Common myeloid progenitor, CD34-positive (primary cell): ENCODE measurements at regions not wholly inside any gene's neighbourhood (a gene's known extent, or its start where the extent isn't known, plus 50 kb on each side); places are given as distances from the start of the nearest gene placed in this dataset.
"Not testable (repeated sequence)": the region's sequence is repeated elsewhere in the genome, so short reads cannot be mapped to it uniquely, and the experiment has no call there.

Experiments used
- CTCF ChIA-PET: fragments of 350-600 bp; sonication (Branson Sonifier 250); formaldehyde crosslinking; loops from one replicate; lab custom pipeline; 2021; ENCODE audit warnings: antibody characterized with exemption; lab: Charles Lee
- POLR2A ChIA-PET: fragments of 350-600 bp; sonication (Branson Sonifier 250); formaldehyde crosslinking; loops from one replicate; lab custom pipeline; 2021; ENCODE audit warnings: antibody characterized with exemption; lab: Charles Lee
- DNase-seq, 3 donors: peaks; one replicate each; pipeline versions ENCODE4 v3.0.0 to v3.0.0-alpha.2; 2013
- H3K27ac ChIP-seq, 2 experiments: 1 replicate in 1 of 2; 2 replicates in 1 of 2; pipeline ENCODE4 v1.7.0; 2013; ENCODE audit warnings: inconsistent platforms in 2 of 2, low read length in 2 of 2, mild to moderate bottlenecking in 2 of 2, low read depth in 1 of 2, moderate library complexity in 1 of 2; ENCODE audit not compliant: severe bottlenecking in 2 of 2, insufficient read depth in 1 of 2, poor library complexity in 1 of 2
- H3K27me3 ChIP-seq, 5 experiments: replicated peaks in 2 of 5; 1 replicate in 3 of 5; 2 replicates in 2 of 5; pipeline versions ENCODE4 v1.6.1 to v1.7.0; 2013; ENCODE audit warnings: low read length in 4 of 5, mild to moderate bottlenecking in 2 of 5, moderate library complexity in 2 of 5, inconsistent platforms in 1 of 5; ENCODE audit not compliant: insufficient read depth in 5 of 5, control insufficient read depth in 4 of 5
- H3K36me3 ChIP-seq, 4 experiments: 1 replicate in 2 of 4; 2 replicates in 2 of 4; pipeline versions ENCODE4 v1.6.1 to v1.7.0; 2013; ENCODE audit warnings: low read length in 3 of 4, control low read depth in 1 of 4, mild to moderate bottlenecking in 1 of 4; ENCODE audit not compliant: control insufficient read depth in 4 of 4, insufficient read depth in 4 of 4
- H3K4me1 ChIP-seq, 4 experiments: 1 replicate in 3 of 4; 2 replicates in 1 of 4; pipeline versions ENCODE4 v1.6.1 to v1.7.1; 2013; ENCODE audit warnings: low read length in 3 of 4, mild to moderate bottlenecking in 3 of 4, control low read depth in 1 of 4, inconsistent platforms in 1 of 4, moderate library complexity in 1 of 4; ENCODE audit not compliant: control insufficient read depth in 4 of 4, insufficient read depth in 4 of 4; ENCODE audit errors: control extremely low read depth in 1 of 4
- H3K4me3 ChIP-seq, 7 experiments: 1 replicate in 4 of 7; 2 replicates in 3 of 7; pipeline versions ENCODE4 v1.5.1 to v1.7.0; 2013; ENCODE audit warnings: mild to moderate bottlenecking in 7 of 7, low read length in 6 of 7, moderate library complexity in 6 of 7, inconsistent platforms in 2 of 7, low read depth in 2 of 7, control low read depth in 1 of 7; ENCODE audit not compliant: insufficient read depth in 4 of 7, control insufficient read depth in 1 of 7; ENCODE audit errors: extremely low read depth in 1 of 7
- H3K9me3 ChIP-seq, 5 experiments: 1 replicate in 4 of 5; 2 replicates in 1 of 5; pipeline versions ENCODE4 v1.6.1 to v1.7.1; 2013; ENCODE audit warnings: low read length in 4 of 5, mild to moderate bottlenecking in 2 of 5, inconsistent platforms in 1 of 5, low read depth in 1 of 5, moderate library complexity in 1 of 5; ENCODE audit not compliant: control insufficient read depth in 4 of 5, insufficient read depth in 2 of 5; ENCODE audit errors: control extremely low read depth in 1 of 5
- WGBS: methylation state at CpG from one replicate; pipeline ENCODE4 v1.1.5; 2013; ENCODE audit not compliant: insufficient coverage; 5-methylcytosine and 5-hydroxymethylcytosine counted together

DNA sequence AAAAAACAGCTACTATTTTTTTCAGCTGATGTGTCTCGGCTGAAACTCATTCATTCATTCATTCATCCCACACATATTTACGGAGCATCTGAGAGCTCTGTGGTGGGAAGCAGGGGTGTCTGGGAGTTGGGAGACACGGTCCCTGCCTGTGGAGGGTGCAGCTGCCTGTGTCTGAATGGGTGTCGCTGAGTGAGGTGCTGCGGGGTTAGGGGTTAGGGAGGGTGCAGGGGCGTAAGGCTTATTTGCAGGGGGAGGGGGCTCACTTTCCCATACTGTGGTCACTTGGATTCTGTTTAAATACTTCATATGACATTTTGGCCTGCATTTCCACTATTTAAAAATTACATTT is 89.4 kb upstream of the ASB18 start:
- H3K9me3 ChIP-seq: no peaks in the 10 kb centered on the region
- no peak for DNase-seq
- 60% methylated on average over 1 of the region's 6 CpGs for WGBS

DNA sequence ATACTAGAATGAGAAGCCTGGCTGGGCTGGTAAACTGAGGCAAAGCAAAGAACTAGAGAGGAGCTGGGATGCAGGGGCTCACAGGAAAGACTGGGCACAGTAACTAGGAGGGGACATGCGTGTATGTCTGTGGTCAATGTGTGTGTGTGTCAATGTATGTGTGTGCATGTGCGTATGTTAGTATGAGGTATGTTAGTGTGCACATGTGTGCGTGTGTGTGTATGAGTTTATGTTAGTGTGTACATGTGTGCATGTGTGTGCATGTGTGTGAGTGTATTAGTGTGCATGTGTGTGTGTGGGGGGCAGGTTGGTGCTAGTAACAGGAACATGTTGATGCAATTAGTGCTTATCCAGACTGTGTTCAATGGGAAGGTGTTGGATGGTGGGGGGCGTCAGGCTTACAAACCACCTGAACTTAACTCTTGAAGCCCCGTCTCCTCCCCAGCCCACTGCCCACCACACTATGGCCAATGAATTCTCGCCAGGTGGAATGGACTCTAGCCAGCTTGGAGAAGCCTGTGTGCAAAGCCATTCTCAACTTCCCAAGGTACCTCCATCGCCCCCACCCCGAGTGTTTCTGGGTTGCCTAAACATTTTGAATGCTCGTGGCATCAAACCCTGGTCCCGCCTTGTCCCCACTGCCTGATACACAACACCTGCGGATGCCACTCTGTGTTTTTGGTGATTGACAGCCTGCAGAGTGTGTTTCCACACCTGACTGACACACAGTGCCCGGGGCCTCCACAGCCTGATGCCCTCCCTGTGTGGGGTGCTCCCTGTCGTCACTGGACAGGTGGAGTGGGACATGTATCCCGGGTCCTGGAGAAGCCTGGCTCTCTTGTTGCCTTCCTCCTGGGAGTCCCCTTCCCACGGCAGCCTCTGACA is 90.1 kb upstream of the ASB18 start:
- no peak overlapping the region for H3K4me3 ChIP-seq
- POLR2A ChIA-PET: interaction anchor here (0.7 kb wide), 1 partner anchor 1227 kb away, joined by 3 read pairs; no protein-coding TSS in a partner anchor
- CTCF ChIA-PET: interaction anchor here (0.7 to 3.4 kb wide), 10 partner anchors 8 to 720 kb away, joined by 3 to 28 read pairs (median 4); partner anchors contain the start of gene ACKR3
- DNase-seq: no peak
- peaks cover 0 to 3% (median 2%) of the 10 kb centered on the region in 5 experiments for H3K27me3 ChIP-seq
- no peaks in the 10 kb centered on the region for H3K9me3 ChIP-seq
- no peak overlapping the region for H3K27ac ChIP-seq
- WGBS: 94% methylated on average over 15 of the region's 15 CpGs
- H3K36me3 ChIP-seq: no peaks in the 10 kb centered on the region
- H3K4me1 ChIP-seq: peaks cover 0 to 2% (median 0%) of the 10 kb centered on the region in 4 experiments

More for the DNA sequence above, 89.4 kb upstream of the ASB18 start:
- H3K27ac ChIP-seq: no peak overlapping the region
- POLR2A ChIA-PET: interaction anchor here (0.7 kb wide), 1 partner anchor 1228 kb away, joined by 3 read pairs; no protein-coding TSS in a partner anchor
- H3K36me3 ChIP-seq: no peaks in the 10 kb centered on the region
- CTCF ChIA-PET: interaction anchor here (0.7 to 3.4 kb wide), 11 partner anchors 9 to 720 kb away, joined by 3 to 28 read pairs (median 4); partner anchors contain the start of gene ACKR3
- peaks cover 0 to 5% (median 3%) of the 10 kb centered on the region in 5 experiments for H3K27me3 ChIP-seq
- no peaks in the 10 kb centered on the region for H3K4me1 ChIP-seq
- no peak overlapping the region for H3K4me3 ChIP-seq

GRCh38 chr2:236354973-236355595 is 90.9 kb upstream of the ASB18 start:
- 96% methylated on average over 14 of the region's 21 CpGs for WGBS
- H3K9me3 ChIP-seq: no peaks in the 10 kb centered on the region
- ChIA-PET CTCF (interaction anchor here (0.8 to 3.4 kb wide), 5 partner anchors 7 to 673 kb away, joined by 3 to 28 read pairs (median 4); partner anchors contain the start of gene ACKR3), POLR2A (no interaction called here)
- no peak overlapping the region for H3K27ac ChIP-seq
- no peak for DNase-seq
- no peak overlapping the region for H3K4me3 ChIP-seq
- peaks cover 0 to 4% (median 3%) of the 10 kb centered on the region in 5 experiments for H3K27me3 ChIP-seq
- no peaks in the 10 kb centered on the region for H3K36me3 ChIP-seq
- H3K4me1 ChIP-seq: peaks cover 0 to 5% (median 0%) of the 10 kb centered on the region in 4 experiments

GRCh38 chr2:236355911-236356310 is 91.7 kb upstream of the ASB18 start:
- ChIA-PET POLR2A (no interaction called here), CTCF (interaction anchor here (0.9 to 1.0 kb wide), 2 partner anchors 214 to 672 kb away, joined by 3 to 4 read pairs; partner anchors contain the start of gene ACKR3)
- 93% methylated on average over 5 of the region's 9 CpGs for WGBS

DNA sequence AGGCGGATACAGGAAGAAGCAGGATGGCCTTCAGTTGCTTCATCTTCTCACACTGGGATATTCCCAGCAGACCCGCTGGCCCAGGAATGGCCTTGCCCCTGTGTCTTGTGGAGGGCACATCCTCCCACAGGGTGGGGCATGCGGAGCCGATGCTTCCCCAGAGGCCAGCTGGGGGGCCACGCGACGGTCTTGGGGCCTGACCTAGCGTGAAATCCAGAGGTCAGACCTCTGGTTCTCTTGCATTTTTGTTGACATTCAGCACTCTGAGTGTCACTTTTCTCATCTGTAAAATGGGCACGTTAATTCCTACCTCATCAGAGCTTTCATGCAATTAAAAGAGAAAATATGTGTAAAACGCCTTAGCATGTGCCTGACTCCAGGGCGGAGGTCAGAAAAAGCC is 92.1 kb upstream of the ASB18 start:
- H3K27me3 ChIP-seq, POLR2A ChIA-PET, H3K4me1 ChIP-seq, H3K4me3 ChIP-seq, H3K36me3 ChIP-seq, DNase-seq, H3K27ac ChIP-seq, H3K9me3 ChIP-seq: not testable (repeated sequence)
- WGBS: no CpG with 5 or more reads among the region's 11 CpGs
- CTCF ChIA-PET: interaction anchor here (0.9 to 1.0 kb wide), 2 partner anchors 214 to 672 kb away, joined by 3 to 4 read pairs; partner anchors contain the start of gene ACKR3

More at GRCh38 chr2:236355911-236356310, 91.7 kb upstream of the ASB18 start:
- DNase-seq: no peak
- no peak overlapping the region for H3K27ac ChIP-seq
- no peaks in the 10 kb centered on the region for H3K9me3 ChIP-seq
- H3K36me3 ChIP-seq: no peaks in the 10 kb centered on the region
- H3K27me3 ChIP-seq: peaks cover 0 to 2% (median under 1%) of the 10 kb centered on the region in 5 experiments
- H3K4me3 ChIP-seq: no peak overlapping the region
- peaks cover 0 to 5% (median 0%) of the 10 kb centered on the region in 4 experiments for H3K4me1 ChIP-seq

GRCh38 chr2:236358482-236358881 is 94.3 kb upstream of the ASB18 start:
- POLR2A ChIA-PET: not testable (repeated sequence)
- no CpG with 5 or more reads among the region's 10 CpGs for WGBS

More at GRCh38 chr2:236358482-236358881, 94.3 kb upstream of the ASB18 start:
- DNase-seq, CTCF ChIA-PET, H3K9me3 ChIP-seq, H3K36me3 ChIP-seq, H3K27ac ChIP-seq, H3K4me3 ChIP-seq, H3K4me1 ChIP-seq: not testable (repeated sequence)
- peaks cover 0 to 13% (median 8%) of the 10 kb centered on the region in 5 experiments for H3K27me3 ChIP-seq
